Endothelial cell (in vitro differentiated cells): ENCODE measurements at regions not wholly inside any gene's neighbourhood (a gene's known extent, or its start where the extent isn't known, plus 50 kb on each side); places are given as distances from the start of the nearest gene placed in this dataset.
"Not testable (repeated sequence)": the region's sequence is repeated elsewhere in the genome, so short reads cannot be mapped to it uniquely, and the experiment has no call there.

Experiments used
- DNase-seq: peaks from one replicate; pipeline ENCODE4 v3.0.0; 2021; ENCODE audit warnings: low spot score
- H3K27ac Mint-ChIP-seq: one replicate; pipeline ENCODE4 v1.8.0; 2021; ENCODE audit warnings: mixed read lengths, inconsistent platforms; ENCODE audit not compliant: unreplicated experiment
- H3K27me3 Mint-ChIP-seq: one replicate; pipeline ENCODE4 v1.8.0; 2021; ENCODE audit warnings: mild to moderate bottlenecking, moderate library complexity, mixed read lengths, inconsistent platforms; ENCODE audit not compliant: unreplicated experiment
- H3K36me3 Mint-ChIP-seq: one replicate; pipeline ENCODE4 v1.8.0; 2021; ENCODE audit warnings: mild to moderate bottlenecking, low read depth, mixed read lengths, inconsistent platforms; ENCODE audit not compliant: unreplicated experiment
- H3K4me1 Mint-ChIP-seq: one replicate; pipeline ENCODE4 v1.8.0; 2021; ENCODE audit warnings: mild to moderate bottlenecking, mixed read lengths, inconsistent platforms; ENCODE audit not compliant: unreplicated experiment
- H3K4me3 Mint-ChIP-seq: one replicate; pipeline ENCODE4 v1.8.0; 2021; ENCODE audit warnings: mild to moderate bottlenecking, mixed read lengths, inconsistent platforms; ENCODE audit not compliant: unreplicated experiment
- H3K9me3 Mint-ChIP-seq: one replicate; pipeline ENCODE4 v1.8.0; 2021; ENCODE audit warnings: mixed read lengths, inconsistent platforms; ENCODE audit not compliant: unreplicated experiment
- TF ChIP-seq, protein P1 (sequence below): fragments of 200-600 bp; sonication (generic); IDR thresholded peaks from one replicate; pipeline ENCODE4 v1.5.0; 2021; ENCODE audit warnings: antibody characterized with exemption; ENCODE audit not compliant: unreplicated experiment

DNA sequence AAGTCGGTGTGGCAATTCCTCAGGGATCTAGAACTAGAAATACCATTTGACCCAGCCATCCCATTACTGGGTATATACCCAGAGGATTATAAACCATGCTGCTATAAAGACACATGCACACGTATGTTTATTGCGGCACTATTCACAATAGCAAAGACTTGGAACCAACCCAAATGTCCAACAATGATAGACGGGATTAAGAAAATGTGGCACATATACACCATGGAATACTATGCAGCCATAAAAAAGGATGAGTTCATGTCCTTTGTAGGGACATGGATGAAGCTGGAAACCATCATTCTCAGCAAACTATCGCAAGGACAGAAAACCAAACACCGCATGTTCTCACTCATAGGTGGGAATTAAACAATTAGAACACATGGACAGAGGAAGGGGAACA is 80.6 kb upstream of the ST3GAL5 start:
- not testable (repeated sequence) for DNase-seq, H3K4me1 Mint-ChIP-seq, H3K27me3 Mint-ChIP-seq, H3K4me3 Mint-ChIP-seq, H3K9me3 Mint-ChIP-seq, H3K27ac Mint-ChIP-seq, H3K36me3 Mint-ChIP-seq

DNA sequence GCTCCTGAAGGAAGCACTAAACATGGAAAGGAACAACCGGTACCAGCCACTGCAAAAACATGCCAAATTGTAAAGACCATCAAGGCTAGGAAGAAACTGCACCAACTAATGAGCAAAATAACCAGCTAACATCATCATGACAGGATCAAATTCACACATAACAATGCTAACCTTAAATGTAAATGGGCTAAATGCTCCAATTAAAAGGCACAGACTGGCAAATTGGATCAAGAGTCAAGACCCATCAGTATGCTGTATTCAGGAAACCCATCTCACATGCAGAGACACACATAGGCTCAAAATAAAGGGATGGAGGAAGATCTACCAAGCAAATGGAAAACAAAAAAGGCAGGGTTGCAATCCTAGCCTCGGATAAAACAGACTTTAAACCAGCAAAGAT is 77.0 kb upstream of the ST3GAL5 start:
- not testable (repeated sequence) for H3K36me3 Mint-ChIP-seq, H3K27me3 Mint-ChIP-seq, DNase-seq, H3K9me3 Mint-ChIP-seq, H3K4me1 Mint-ChIP-seq, H3K27ac Mint-ChIP-seq, H3K4me3 Mint-ChIP-seq

DNA sequence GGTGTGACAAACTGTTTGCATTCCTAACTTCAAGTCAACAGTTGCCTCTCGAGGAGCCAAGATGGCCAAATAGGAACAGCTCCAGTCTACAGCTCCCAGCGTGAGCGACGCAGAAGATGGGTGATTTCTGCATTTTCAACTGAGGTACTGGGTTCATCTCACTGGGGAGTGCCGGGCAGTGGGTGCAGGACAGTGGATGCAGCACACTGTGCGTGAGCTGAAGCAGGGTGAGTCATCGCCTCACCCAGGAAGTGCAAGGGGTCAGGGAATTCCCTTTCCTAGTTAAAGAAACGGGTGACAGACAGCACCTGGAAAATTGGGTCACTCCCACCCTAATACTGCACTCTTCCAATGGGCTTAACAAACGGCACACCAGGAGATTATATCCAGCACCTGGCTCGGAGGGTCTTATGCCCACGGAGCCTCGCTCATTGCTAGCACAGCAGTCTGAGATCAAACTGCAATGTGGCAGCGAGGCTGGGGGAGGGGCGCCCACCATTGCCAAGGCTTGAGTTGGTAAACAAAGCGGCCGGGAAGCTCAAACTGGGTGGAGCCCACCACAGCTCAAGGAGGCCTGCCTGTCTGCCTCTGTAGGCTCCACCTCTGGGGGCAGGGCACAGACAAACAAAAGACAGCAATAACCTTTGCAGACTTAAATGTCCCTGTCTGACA is 75.1 kb upstream of the ST3GAL5 start:
- not testable (repeated sequence) for DNase-seq, H3K9me3 Mint-ChIP-seq, H3K27ac Mint-ChIP-seq, H3K4me3 Mint-ChIP-seq, H3K4me1 Mint-ChIP-seq, H3K36me3 Mint-ChIP-seq, H3K27me3 Mint-ChIP-seq

DNA sequence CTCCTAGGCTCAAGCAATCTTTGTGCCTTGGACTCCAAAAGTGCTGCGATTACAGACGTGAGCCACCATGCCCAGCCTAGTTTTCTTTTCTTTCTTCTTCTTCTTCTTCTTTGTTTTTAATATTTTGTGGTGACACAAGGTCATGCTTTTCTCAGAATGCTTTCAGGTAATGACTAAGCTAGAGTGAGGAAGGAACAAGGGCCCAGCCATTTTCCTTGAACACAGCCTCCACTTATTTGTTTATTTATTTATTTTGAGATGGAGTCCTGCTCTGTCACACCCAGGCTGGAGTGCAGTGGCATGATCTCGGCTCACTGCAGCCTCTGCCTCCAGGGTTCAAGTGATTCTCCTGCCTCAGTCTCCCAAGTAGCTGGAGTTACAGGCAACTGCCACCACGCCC is 74.3 kb upstream of the ST3GAL5 start:
- H3K4me3 Mint-ChIP-seq, result no peak overlapping the region
- DNase-seq, result no peak
- H3K36me3 Mint-ChIP-seq, result peaks cover 9% of the 10 kb centered on the region
- H3K27ac Mint-ChIP-seq, result no peak overlapping the region
- no peaks in the 10 kb centered on the region for H3K27me3 Mint-ChIP-seq
- TF ChIP-seq, protein P1, sequence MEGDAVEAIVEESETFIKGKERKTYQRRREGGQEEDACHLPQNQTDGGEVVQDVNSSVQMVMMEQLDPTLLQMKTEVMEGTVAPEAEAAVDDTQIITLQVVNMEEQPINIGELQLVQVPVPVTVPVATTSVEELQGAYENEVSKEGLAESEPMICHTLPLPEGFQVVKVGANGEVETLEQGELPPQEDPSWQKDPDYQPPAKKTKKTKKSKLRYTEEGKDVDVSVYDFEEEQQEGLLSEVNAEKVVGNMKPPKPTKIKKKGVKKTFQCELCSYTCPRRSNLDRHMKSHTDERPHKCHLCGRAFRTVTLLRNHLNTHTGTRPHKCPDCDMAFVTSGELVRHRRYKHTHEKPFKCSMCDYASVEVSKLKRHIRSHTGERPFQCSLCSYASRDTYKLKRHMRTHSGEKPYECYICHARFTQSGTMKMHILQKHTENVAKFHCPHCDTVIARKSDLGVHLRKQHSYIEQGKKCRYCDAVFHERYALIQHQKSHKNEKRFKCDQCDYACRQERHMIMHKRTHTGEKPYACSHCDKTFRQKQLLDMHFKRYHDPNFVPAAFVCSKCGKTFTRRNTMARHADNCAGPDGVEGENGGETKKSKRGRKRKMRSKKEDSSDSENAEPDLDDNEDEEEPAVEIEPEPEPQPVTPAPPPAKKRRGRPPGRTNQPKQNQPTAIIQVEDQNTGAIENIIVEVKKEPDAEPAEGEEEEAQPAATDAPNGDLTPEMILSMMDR, result no peak
- H3K9me3 Mint-ChIP-seq, result peaks cover 9% of the 10 kb centered on the region
- H3K4me1 Mint-ChIP-seq, result no peaks in the 10 kb centered on the region

DNA sequence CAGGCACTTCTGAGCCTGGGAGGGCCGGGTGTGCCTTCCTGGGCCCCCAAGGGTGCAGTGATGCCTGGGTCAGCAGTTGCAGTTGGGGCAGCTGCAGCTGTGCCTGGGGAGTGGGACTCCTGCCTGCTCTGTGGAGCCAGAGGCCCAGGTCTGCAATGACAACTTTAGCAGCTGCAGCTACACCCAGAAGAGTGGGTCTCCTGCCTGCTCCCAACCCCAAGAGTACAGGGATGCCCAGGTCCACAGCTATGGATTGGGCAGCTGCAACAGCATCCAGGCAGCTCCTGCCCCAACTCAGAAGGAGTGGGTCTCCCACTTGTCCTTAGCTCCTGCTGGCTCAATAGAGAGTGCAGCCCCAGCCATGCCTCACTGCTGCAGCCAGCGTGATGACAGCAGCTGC is 73.0 kb upstream of the ST3GAL5 start:
- Mint-ChIP-seq H3K36me3 (peaks cover 9% of the 10 kb centered on the region), H3K4me1 (peaks cover 2% of the 10 kb centered on the region), H3K27me3 (no peaks in the 10 kb centered on the region), H3K9me3 (peaks cover 9% of the 10 kb centered on the region), H3K4me3 (no peak overlapping the region), H3K27ac (no peak overlapping the region)
- TF ChIP-seq, protein P1, result no peak
- no peak for DNase-seq

DNA sequence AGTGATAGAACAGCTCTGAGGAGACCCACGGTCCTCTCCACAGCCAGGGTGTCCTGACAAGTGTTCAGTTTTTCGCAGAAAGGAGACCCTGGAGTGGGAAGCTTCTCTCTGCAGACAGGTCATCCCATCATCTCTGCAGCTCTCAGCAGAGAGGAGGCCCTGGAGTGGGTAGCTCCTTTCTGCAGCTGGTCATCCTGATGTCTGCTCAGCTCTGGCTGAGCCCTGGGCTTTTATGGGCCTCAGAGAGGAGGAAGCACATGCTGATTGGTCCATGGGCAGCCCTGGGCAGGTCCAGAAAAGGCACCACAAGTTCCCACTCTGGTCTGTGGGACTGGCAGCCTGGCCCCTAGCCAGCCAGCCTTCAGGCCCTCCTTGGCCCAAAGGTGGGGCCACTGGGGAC is 72.3 kb upstream of the ST3GAL5 start:
- no peak overlapping the region for H3K4me3 Mint-ChIP-seq
- H3K27me3 Mint-ChIP-seq, result no peaks in the 10 kb centered on the region
- no peak for DNase-seq
- H3K9me3 Mint-ChIP-seq, result peaks cover 9% of the 10 kb centered on the region
- H3K4me1 Mint-ChIP-seq, result peaks cover 3% of the 10 kb centered on the region
- H3K36me3 Mint-ChIP-seq, result peaks cover 9% of the 10 kb centered on the region
- TF ChIP-seq, protein P1, result no peak
- no peak overlapping the region for H3K27ac Mint-ChIP-seq
